Upper lobe of right lung (tissue), 1 donor: ENCODE measurements at regions not wholly inside any gene's neighbourhood (a gene's known extent, or its start where the extent isn't known, plus 50 kb on each side); places are given as distances from the start of the nearest gene placed in this dataset.

Experiments
- ATAC-seq: fragments of 200-7000 bp; cut with Tn5 transposase; one replicate; pipeline ENCODE4 v1.9.1; 2020; ENCODE audit warnings: mild to moderate bottlenecking, moderate library complexity
- DNase-seq: peaks from one replicate; pipeline ENCODE4 v3.0.0-alpha.2; 2020
- H3K27ac ChIP-seq: fragments of 200-600 bp; one replicate; pipeline ENCODE4 v1.8.0; 2022
- H3K27me3 ChIP-seq: fragments of 200-600 bp; one replicate; pipeline ENCODE4 v1.8.0; 2022; ENCODE audit warnings: mild to moderate bottlenecking
- H3K36me3 ChIP-seq: fragments of 200-600 bp; one replicate; pipeline ENCODE4 v1.8.0; 2022
- H3K4me1 ChIP-seq: fragments of 200-600 bp; one replicate; pipeline ENCODE4 v1.8.0; 2022
- H3K4me3 ChIP-seq: fragments of 200-600 bp; one replicate; pipeline ENCODE4 v1.8.0; 2022; ENCODE audit warnings: mild to moderate bottlenecking
- H3K9me3 ChIP-seq: fragments of 200-600 bp; one replicate; pipeline ENCODE4 v1.8.0; 2022
- intact Hi-C: fragments of 100-400 bp; cut with DNase I; formaldehyde crosslinking; loops from one replicate; pipeline ENCODE4 v1.11.0; 2022
- TF ChIP-seq, protein P1 (sequence below): fragments of 200-600 bp; IDR thresholded peaks from one replicate; pipeline ENCODE4 v1.8.0; 2022; ENCODE audit warnings: antibody characterized with exemption
- donor health status: DM: no; HTN: yes; CAD: no; lungs with severe emphysema.

DNA sequence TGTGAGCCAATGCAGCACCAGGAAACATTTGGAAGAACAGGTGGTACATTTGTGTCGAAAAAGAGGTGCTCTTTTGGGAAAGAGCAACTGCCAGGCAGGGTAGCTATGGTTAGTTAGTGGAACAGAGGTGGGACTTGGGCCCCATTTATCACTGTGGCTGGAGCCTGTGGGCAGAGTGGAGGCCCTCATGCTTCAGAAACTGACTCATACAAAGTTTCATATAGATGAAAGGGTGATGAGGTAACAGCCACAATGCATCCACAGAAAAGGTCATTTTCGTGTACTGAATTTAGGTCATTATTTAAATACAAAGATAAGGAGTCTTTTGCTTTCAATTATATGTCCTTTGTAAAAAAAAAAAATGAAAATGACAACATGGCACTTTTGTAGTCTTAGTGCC, 76.4 kb upstream of the HS3ST5 start:
- DNase-seq (no peak), ATAC-seq (no peak)
- Histone ChIP-seq H3K36me3 (no peaks in the 10 kb centered on the region), H3K27me3 (no peaks in the 10 kb centered on the region), H3K9me3 (no peaks in the 10 kb centered on the region), H3K4me1 (no peaks in the 10 kb centered on the region), H3K27ac (no peak overlapping the region), H3K4me3 (no peak overlapping the region)
- intact Hi-C loops, result no loop called here
- TF ChIP-seq, protein P1, sequence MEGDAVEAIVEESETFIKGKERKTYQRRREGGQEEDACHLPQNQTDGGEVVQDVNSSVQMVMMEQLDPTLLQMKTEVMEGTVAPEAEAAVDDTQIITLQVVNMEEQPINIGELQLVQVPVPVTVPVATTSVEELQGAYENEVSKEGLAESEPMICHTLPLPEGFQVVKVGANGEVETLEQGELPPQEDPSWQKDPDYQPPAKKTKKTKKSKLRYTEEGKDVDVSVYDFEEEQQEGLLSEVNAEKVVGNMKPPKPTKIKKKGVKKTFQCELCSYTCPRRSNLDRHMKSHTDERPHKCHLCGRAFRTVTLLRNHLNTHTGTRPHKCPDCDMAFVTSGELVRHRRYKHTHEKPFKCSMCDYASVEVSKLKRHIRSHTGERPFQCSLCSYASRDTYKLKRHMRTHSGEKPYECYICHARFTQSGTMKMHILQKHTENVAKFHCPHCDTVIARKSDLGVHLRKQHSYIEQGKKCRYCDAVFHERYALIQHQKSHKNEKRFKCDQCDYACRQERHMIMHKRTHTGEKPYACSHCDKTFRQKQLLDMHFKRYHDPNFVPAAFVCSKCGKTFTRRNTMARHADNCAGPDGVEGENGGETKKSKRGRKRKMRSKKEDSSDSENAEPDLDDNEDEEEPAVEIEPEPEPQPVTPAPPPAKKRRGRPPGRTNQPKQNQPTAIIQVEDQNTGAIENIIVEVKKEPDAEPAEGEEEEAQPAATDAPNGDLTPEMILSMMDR, result no peak

DNA sequence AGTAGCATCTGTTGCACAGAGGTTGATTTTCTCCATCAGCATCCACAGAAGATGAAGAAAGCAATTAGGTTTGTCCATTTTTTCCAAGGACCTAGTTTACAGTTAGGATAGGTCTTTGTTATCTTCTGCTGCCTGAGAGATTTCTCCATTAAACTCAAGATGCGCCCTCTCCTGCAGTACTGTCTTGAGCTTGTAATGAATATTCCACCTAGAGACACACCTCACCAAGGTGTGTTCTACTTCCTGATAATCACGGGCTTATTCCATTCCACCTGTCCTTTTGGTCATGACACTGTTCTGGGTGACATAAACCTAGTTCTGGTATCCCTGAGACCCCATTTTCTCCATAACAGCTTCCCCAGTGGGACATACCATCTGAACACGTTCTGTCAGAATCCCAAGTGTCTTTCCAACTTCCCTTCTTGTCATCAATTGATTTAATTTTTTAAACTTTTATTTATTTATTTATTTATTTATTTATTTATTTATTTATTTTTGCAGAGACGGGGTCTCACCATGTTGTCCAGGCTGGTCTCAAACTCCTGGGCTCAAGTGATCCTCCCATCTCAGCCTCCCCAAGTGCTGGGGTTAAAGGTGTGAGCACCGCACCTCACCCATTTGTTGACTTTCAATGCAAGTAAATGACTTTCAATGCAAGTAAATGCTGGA, 75.6 kb upstream of the HS3ST5 start:
- Histone ChIP-seq H3K9me3 (no peaks in the 10 kb centered on the region), H3K27me3 (no peaks in the 10 kb centered on the region), H3K4me3 (no peak overlapping the region), H3K27ac (no peak overlapping the region), H3K4me1 (no peaks in the 10 kb centered on the region), H3K36me3 (no peaks in the 10 kb centered on the region)
- intact Hi-C loops, result no loop called here
- DNase-seq (no peak), ATAC-seq (no peak)
- TF ChIP-seq, protein P1, result no peak

DNA sequence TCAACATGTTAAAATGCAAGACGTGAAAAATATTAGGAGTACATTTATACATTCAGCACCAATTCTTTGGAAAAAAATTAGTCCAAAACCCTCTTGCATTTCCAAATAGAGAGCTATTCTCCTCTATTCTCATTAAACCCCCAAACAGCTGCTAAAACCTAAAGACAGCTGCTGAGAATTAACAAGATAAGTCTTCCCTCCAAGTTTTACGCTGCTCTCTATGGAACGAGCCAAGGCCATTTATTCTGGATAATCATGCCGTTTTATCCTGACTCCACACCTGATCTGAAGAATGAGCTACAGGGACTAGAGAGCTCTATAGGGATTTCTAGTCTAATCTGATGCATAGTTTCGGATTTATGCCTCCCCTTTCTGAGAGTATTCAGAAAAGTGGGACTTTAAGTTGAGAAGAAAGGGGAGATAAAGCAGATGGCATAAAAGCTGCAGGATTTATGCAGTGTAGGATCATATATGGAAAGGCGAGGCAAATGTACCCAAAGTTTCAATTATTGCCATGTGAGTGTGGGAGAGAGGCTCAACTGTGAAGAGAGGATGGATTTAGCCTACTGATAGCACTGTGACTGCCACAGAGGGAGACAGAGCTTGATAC, 64.7 kb upstream of the HS3ST5 start:
- ATAC-seq (no peak), DNase-seq (no peak)
- no peaks in the 10 kb centered on the region for H3K36me3 ChIP-seq
- TF ChIP-seq, protein P1, result no peak
- no peak overlapping the region for H3K4me3 ChIP-seq
- H3K27me3 ChIP-seq, result no peaks in the 10 kb centered on the region
- no peaks in the 10 kb centered on the region for H3K9me3 ChIP-seq
- no peak overlapping the region for H3K27ac ChIP-seq
- intact Hi-C loops, result no loop called here
- no peaks in the 10 kb centered on the region for H3K4me1 ChIP-seq

DNA sequence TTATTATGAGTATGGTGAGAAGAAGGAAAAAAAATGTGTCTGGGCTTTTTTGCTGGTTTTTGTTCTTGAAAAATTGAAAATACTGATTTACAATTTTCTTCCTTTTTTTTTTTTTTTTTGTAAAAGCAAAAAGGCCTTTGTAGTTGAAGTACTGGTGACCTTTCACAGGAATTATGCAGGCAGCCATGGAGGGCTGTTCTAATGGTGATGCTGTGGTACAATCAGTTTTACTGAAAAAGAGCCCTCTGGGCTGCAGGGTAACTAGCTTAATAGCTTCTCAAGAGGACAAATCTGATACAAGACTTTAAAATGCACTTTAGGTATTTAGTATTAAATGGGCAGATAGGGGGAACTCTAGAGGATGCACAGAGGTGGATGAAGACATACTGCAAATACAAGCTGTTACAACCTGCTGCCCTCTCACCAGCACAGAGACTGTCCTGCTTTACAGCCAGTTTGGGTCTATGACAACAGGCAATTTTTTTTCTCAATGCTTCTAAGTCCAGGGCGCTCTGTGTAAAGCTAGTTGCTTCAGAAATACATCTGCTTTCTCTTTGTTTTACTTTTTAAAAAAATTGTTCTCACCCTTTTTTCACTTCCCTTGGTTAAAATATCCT, 61.6 kb upstream of the HS3ST5 start:
- Histone ChIP-seq H3K27ac (no peak overlapping the region), H3K4me1 (no peaks in the 10 kb centered on the region), H3K36me3 (no peaks in the 10 kb centered on the region), H3K4me3 (no peak overlapping the region), H3K9me3 (no peaks in the 10 kb centered on the region), H3K27me3 (no peaks in the 10 kb centered on the region)
- TF ChIP-seq, protein P1, result no peak
- ATAC-seq (no peak), DNase-seq (no peak)
- intact Hi-C loops, result no loop called here

DNA sequence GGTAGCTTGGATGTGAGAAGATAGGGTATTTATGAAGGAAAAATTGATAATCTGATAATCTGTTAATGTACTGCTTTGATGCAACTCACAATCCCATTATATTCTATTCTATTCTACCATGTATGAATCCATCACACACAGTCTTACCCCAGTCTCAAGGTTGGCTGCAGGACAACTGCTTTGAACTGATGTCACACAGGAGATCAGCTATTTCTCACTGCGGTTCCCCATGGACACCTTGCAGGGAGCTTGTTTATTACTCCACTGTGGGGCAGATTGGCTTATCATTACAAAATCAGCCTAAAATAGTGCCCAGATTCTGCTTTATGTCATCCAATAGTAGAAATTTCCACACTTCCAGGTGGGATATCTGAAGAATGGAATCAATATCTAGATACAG, 61.0 kb upstream of the HS3ST5 start:
- DNase-seq, result no peak
- Histone ChIP-seq H3K27me3 (no peaks in the 10 kb centered on the region), H3K27ac (no peak overlapping the region), H3K9me3 (no peaks in the 10 kb centered on the region), H3K4me3 (no peak overlapping the region), H3K4me1 (no peaks in the 10 kb centered on the region), H3K36me3 (no peaks in the 10 kb centered on the region)
- TF ChIP-seq, protein P1, result no peak
- intact Hi-C loops, result no loop called here
- no peak for ATAC-seq
